ENCODE measurements at regions not wholly inside any gene's neighbourhood (a gene's known extent, or its start where the extent isn't known, plus 50 kb on each side); places are given as distances from the start of the nearest gene placed in this dataset.

DNA sequence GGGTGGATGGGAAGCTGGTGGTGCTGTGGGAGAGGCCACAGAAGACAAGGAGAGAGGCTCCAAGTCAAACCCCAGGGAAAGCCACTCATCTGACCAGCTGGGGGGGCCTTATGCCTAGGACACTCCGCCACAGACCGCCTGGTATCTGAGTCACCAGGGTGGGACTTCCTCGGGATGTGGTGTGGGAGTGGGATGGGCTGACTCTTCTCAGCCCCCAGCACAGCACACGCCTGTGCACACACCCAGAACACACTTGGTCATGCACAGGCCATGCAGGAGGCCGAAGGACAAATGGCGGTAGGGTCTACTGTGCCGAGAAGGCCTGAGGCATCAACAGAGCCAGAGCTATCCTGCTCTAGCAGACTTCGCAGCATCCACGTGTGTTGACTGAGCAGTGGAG lies 136.4 kb downstream of the INHBB start:
- no peak for TF ChIP-seq EZH2 (IDR thresholded peaks at IDR 0.05; ENCODE audit: borderline replicate concordance, low read depth, low read length, poor library complexity, severe bottlenecking)
- TF ChIP-seq, protein P1, sequence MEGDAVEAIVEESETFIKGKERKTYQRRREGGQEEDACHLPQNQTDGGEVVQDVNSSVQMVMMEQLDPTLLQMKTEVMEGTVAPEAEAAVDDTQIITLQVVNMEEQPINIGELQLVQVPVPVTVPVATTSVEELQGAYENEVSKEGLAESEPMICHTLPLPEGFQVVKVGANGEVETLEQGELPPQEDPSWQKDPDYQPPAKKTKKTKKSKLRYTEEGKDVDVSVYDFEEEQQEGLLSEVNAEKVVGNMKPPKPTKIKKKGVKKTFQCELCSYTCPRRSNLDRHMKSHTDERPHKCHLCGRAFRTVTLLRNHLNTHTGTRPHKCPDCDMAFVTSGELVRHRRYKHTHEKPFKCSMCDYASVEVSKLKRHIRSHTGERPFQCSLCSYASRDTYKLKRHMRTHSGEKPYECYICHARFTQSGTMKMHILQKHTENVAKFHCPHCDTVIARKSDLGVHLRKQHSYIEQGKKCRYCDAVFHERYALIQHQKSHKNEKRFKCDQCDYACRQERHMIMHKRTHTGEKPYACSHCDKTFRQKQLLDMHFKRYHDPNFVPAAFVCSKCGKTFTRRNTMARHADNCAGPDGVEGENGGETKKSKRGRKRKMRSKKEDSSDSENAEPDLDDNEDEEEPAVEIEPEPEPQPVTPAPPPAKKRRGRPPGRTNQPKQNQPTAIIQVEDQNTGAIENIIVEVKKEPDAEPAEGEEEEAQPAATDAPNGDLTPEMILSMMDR (conservative IDR thresholded peaks at IDR 0.05; ENCODE audit: low read depth, low read length): no peak
